ENCODE measurements at regions not wholly inside any gene's neighbourhood (a gene's known extent, or its start where the extent isn't known, plus 50 kb on each side); places are given as distances from the start of the nearest gene placed in this dataset.
"Not testable (repeated sequence)": the region's sequence is repeated elsewhere in the genome, so short reads cannot be mapped to it uniquely, and the experiment has no call there.

DNA sequence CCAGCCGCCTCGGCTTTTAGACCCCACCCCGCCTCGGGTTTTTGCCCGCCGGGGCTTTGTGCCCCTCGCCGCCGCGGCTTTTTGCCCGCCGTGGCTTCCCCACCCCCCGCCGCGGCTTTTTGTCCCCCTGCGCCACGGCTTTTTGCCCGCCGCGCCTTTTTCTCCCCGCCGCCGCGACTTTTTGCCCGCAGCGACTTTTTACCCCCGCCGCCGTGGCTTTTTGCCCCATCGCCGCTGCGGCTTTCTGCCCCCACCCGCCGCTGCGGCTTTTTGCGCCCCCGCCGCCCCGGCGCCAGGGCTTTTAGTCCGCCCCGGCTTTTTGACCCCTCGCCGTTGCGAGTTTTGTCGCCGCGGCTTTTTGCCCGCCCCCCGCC is 474.4 kb downstream of the FAM72C start:
- intact Hi-C loops (cut with micrococcal nuclease) = no loop called here
- H3K9me3 ChIP-seq (ENCODE audit: control insufficient read depth in 1 of 2, insufficient read depth in 1 of 2, low read depth in 1 of 2, low read length in 2 of 2) = no peaks in the 10 kb centered on the region
- H3K9me2 ChIP-seq (ENCODE audit: insufficient read depth) = no peaks in the 10 kb centered on the region
- ChIA-PET RAD21 (ENCODE audit: low non-redundant PET in 1 of 2, low total read pairs in 2 of 2, uncharacterized antibody in 2 of 2, unreplicated experiment in 2 of 2) (no interaction called here), CTCF (no interaction called here), POLR2A (no interaction called here)
- no peaks in the 10 kb centered on the region for H3K27me3 ChIP-seq (ENCODE audit: insufficient read depth, low read length)
- BruUV-seq (replicated peaks) = no TSS peak
- no peak overlapping the region for H3K4me3 ChIP-seq (replicated peaks in 1 of 2; ENCODE audit: low read depth in 1 of 2, low read length in 2 of 2)
- H3K27ac ChIP-seq (ENCODE audit: low read depth, low read length) = no peak overlapping the region
- H3K36me3 ChIP-seq (ENCODE audit: control insufficient read depth in 1 of 2, insufficient read depth in 2 of 2, low read length in 2 of 2) = no peaks in the 10 kb centered on the region
- no peaks in the 10 kb centered on the region for H3K79me2 ChIP-seq (ENCODE audit: insufficient read depth, low read length)
- H3K4me2 ChIP-seq (ENCODE audit: low read length) = no peak overlapping the region
- no peak overlapping the region for H2AFZ ChIP-seq (ENCODE audit: low read depth, low read length, poor library complexity, severe bottlenecking)
- DNase-seq (ENCODE audit: low read depth, low spot score) = no peak
- no peaks in the 10 kb centered on the region for H4K20me1 ChIP-seq (ENCODE audit: insufficient read depth)
- no peak for TF ChIP-seq EZH2phosphoT487 (IDR thresholded peaks at IDR 0.05; ENCODE audit: borderline replicate concordance)
- no peak for TF ChIP-seq CEBPB (IDR thresholded peaks at IDR 0.05; ENCODE audit: low read depth)
- TF ChIP-seq, protein P1, sequence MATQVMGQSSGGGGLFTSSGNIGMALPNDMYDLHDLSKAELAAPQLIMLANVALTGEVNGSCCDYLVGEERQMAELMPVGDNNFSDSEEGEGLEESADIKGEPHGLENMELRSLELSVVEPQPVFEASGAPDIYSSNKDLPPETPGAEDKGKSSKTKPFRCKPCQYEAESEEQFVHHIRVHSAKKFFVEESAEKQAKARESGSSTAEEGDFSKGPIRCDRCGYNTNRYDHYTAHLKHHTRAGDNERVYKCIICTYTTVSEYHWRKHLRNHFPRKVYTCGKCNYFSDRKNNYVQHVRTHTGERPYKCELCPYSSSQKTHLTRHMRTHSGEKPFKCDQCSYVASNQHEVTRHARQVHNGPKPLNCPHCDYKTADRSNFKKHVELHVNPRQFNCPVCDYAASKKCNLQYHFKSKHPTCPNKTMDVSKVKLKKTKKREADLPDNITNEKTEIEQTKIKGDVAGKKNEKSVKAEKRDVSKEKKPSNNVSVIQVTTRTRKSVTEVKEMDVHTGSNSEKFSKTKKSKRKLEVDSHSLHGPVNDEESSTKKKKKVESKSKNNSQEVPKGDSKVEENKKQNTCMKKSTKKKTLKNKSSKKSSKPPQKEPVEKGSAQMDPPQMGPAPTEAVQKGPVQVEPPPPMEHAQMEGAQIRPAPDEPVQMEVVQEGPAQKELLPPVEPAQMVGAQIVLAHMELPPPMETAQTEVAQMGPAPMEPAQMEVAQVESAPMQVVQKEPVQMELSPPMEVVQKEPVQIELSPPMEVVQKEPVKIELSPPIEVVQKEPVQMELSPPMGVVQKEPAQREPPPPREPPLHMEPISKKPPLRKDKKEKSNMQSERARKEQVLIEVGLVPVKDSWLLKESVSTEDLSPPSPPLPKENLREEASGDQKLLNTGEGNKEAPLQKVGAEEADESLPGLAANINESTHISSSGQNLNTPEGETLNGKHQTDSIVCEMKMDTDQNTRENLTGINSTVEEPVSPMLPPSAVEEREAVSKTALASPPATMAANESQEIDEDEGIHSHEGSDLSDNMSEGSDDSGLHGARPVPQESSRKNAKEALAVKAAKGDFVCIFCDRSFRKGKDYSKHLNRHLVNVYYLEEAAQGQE (IDR thresholded peaks at IDR 0.05; ENCODE audit: low read depth) = no peak
- ATAC-seq = no peak
- H3K9ac ChIP-seq (ENCODE audit: low read length) = no peak overlapping the region
- H3K4me1 ChIP-seq (ENCODE audit: control insufficient read depth in 1 of 2, insufficient read depth in 2 of 2, low read length in 2 of 2) = no peaks in the 10 kb centered on the region

DNA sequence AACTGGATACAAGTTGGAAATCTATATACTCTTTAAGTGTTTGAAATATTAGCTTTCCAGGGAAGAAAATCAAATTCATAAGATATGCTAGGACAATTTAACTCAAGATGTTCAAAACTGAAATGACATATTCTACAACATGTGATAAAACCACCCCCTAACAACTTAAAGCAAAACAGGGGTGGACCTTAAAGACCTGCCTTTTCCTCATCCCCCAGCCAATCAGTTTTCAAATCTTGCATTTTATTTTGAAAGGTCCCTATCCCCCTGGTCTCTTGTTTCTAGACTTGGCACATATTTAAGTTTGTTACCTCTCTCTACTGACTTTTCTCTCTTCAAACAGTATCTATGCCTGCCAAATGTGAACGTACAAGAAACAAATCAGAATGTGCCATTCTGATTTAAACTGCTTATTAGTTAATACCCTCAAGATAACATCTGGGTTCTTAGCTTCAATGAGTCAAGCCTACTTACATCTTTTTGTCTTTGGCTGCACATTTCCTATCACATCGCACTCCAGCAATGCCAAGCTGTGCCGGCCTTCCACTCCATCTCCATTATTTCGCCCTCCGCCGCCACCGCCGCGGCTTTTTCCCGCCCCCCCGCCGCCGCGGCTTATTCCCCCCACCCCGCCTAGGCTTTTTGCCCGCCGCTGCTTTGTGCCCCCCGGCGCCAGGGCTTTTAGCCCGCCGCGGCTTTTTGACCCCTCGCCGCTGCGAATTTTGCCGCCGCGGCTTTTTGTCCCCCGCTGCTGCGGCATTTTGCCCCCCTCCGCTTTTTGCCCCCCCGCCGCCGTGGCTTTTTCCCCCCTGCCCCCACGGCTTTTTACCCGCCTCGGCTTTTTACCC is 475.0 kb downstream of the FAM72C start:
- H3K9me2 ChIP-seq (ENCODE audit: insufficient read depth); ATAC-seq; H3K27me3 ChIP-seq (ENCODE audit: insufficient read depth, low read length); RAD21 ChIA-PET (ENCODE audit: low non-redundant PET in 1 of 2, low total read pairs in 2 of 2, uncharacterized antibody in 2 of 2, unreplicated experiment in 2 of 2); H3K79me2 ChIP-seq (ENCODE audit: insufficient read depth, low read length); intact Hi-C loops (cut with micrococcal nuclease); H3K9ac ChIP-seq (ENCODE audit: low read length); H3K36me3 ChIP-seq (ENCODE audit: control insufficient read depth in 1 of 2, insufficient read depth in 2 of 2, low read length in 2 of 2); H4K20me1 ChIP-seq (ENCODE audit: insufficient read depth); H3K4me2 ChIP-seq (ENCODE audit: low read length); BruUV-seq (replicated peaks); CTCF ChIA-PET; H2AFZ ChIP-seq (ENCODE audit: low read depth, low read length, poor library complexity, severe bottlenecking); H3K9me3 ChIP-seq (ENCODE audit: control insufficient read depth in 1 of 2, insufficient read depth in 1 of 2, low read depth in 1 of 2, low read length in 2 of 2); H3K4me3 ChIP-seq (replicated peaks in 1 of 2; ENCODE audit: low read depth in 1 of 2, low read length in 2 of 2); DNase-seq (ENCODE audit: low read depth, low spot score); POLR2A ChIA-PET; H3K4me1 ChIP-seq (ENCODE audit: control insufficient read depth in 1 of 2, insufficient read depth in 2 of 2, low read length in 2 of 2); H3K27ac ChIP-seq (ENCODE audit: low read depth, low read length): not testable (repeated sequence)

Data from HCT116 (cell line).